Kidney glomerular epithelial cell (primary cell): ENCODE measurements at regions not wholly inside any gene's neighbourhood (a gene's known extent, or its start where the extent isn't known, plus 50 kb on each side); places are given as distances from the start of the nearest gene placed in this dataset.

Experiments
- DNase-seq: peaks from one replicate; lab custom pipeline; 2025; lab: John Stamatoyannopoulos, UW

- DNase-seq = no peak
These were observed 119.9 kb upstream of the MAFB start for GRCh38 chr20:40808936-40809335.

GRCh38 chr20:40809361-40809760 lies 120.3 kb upstream of the MAFB start:
- no peak for DNase-seq

GRCh38 chr20:40810332-40811000 lies 121.4 kb upstream of the MAFB start:
- DNase-seq = no peak

DNA sequence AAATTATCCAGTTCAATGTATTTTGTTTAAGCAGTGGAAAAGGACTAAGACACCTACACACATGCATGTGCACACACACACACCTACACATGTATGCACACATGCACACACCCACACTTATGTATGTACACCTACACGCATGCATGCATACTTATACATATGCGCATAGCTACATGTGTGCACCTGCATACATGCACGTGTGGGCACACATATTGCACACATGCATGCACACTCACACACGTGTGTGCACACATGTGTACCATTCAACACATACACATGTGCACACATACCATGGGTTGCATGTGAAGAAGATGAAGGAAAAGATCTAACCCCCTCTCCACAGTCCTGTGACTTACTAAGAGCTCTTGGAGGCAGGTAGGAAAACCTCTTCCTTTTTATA lies 122.0 kb upstream of the MAFB start:
- no peak for DNase-seq

- DNase-seq = no peak
These were observed 122.8 kb upstream of the MAFB start for GRCh38 chr20:40811660-40812414.

GRCh38 chr20:40812415-40812925 lies 123.4 kb upstream of the MAFB start:
- DNase-seq = no peak

DNA sequence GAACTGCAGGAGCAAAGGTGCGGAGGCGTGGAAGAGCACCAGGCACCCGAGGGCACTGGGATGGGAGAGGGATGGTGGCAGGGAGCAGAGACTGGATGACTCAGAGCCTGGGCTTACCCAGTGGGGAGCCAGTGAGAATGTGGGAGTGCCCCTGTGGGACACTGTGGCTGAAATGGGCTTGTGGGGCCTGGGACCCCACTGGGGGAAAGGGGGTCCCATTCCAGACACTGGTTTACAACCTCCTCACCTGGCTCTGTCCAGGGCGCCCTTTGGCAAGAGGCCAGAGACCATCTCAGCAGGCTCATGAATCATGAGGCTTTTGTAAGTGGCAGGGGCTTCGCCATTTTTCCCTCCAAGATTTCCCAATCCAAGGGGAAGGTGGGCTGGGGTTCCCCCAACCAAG lies 124.0 kb upstream of the MAFB start:
- DNase-seq = no peak

- no peak for DNase-seq
These were observed 124.9 kb upstream of the MAFB start for GRCh38 chr20:40813708-40814630.

GRCh38 chr20:40814631-40814960 lies 125.6 kb upstream of the MAFB start:
- DNase-seq = no peak

DNA sequence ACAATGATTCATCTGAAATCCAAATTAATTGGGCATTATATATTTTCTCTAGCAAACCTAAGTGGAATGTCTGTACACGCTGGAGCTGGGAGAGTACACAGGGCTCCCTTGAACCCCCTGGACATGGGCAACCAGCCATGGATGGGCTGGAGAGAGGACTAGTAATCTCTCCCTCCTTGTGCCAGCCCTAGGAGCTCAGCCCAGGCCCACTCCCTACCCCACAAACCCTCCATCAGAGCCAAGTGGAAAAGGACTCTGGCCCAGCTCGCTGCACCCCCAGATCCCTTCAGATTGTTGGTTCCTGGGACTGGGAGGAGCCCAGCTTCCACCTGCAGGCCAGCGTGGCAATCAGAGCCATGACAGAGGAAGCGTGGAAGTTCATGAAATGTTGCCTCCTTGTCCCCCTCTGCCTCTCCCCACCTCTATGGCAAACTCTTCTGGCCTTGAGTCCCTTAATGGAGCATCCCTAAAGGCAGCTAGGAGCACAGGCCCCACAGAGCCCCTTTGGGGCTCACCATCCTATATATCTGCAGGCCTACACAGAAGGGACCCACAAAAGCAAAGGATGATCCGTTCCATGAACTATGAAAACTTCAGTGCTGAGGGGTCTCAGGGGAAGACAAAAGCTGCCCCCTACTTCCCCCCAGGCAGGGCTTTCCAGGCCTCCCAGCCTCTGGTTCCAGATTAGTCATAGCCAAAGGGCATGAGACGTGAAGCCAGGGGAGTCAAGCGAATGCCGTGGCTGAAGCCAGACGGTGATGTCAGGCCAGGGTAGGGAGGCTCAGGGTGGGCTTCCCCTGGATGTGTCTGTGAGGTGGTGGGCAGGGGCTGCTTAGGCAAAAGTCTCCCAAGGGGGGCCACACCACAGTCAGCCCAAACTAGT lies 126.4 kb upstream of the MAFB start:
- no peak for DNase-seq

GRCh38 chr20:40816039-40816352 lies 127.0 kb upstream of the MAFB start:
- DNase-seq = no peak

- DNase-seq = no peak
These were observed 132.4 kb upstream of the MAFB start for GRCh38 chr20:40821429-40821828.

GRCh38 chr20:40826699-40827098 lies 137.7 kb upstream of the MAFB start:
- DNase-seq = no peak

DNA sequence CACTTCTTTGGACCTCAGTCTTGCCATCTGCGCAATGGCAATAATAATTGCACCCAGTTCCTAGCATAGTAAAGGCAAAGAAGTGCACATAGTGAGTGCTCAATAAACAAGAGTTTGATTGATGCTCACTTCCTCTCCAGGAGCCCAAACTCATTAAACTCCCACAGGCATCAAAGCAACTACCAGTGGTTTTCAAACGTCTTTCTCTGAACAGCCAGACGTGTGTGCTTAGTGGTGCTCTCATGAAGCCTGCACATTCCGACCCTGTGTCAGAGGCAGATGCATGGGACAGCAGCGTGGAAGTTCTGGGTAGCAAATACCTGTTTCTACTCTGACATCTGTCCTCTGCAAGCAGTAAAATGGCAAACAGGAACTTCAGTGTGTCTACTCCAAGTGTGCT lies 146.3 kb upstream of the MAFB start:
- no peak for DNase-seq

DNA sequence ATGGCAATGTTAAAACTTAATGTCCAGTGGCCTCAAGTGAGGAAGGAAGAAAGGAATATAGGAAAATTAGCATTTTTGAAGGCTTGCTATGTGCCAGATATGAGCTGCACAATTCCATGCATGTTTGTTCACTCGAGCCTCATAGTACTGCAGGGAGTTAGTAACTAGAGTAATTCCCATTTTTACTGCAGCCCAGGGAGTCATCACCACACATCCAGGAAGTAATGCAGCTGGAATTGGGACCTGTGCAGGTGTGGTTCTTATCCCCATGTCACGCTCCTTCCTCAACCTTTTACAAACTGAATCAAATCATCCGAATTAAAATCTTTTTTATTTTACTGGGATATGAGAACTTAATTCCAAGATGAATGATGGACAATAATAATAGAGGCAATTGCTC lies 149.5 kb upstream of the MAFB start:
- DNase-seq = no peak

GRCh38 chr20:40843251-40843650 lies 154.2 kb upstream of the MAFB start:
- DNase-seq = no peak

- DNase-seq = no peak
These were observed 155.3 kb upstream of the MAFB start for GRCh38 chr20:40844332-40844731.

GRCh38 chr20:40848096-40848495 lies 159.1 kb upstream of the MAFB start:
- no peak for DNase-seq

DNA sequence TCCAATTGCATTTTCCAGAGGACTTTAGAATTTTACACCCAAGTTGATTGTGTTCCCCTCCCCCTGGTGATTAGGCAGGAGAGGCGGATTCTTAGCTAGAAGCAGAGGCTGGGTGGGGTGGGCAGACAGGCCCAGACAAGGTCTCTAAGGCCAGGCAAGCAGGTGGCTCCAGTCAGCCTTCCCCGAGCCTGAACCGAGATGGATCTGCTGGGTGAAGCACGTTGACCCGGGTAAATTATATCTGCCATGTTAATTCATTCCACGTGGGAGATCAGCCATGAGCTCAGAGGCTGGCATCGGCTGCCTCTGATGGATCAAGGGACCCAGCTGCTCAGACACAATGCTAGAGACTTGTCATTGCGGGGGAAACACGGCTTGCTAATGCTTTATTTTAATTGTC lies 159.5 kb upstream of the MAFB start:
- no peak for DNase-seq

GRCh38 chr20:40849456-40849855 lies 160.4 kb upstream of the MAFB start:
- DNase-seq = no peak

DNA sequence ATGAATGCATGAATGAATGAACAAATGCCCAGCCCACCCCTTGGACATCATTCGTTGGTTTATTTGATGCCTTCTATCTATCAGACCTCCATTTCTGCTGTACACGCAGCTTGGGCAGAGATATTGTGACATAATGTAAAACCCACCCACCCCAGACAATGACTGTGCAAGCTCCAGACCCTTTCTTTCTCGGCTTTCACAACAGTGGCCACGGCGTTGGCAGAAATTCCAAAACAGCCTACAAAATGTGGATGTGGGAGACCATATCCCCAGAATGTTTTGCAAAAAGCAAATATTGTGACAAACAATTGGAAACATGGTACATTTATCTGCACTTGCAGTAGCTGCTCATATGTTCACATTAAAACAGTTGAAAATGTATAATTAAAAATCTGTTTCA lies 162.0 kb upstream of the MAFB start:
- no peak for DNase-seq

GRCh38 chr20:40855269-40855668 lies 166.2 kb upstream of the MAFB start:
- no peak for DNase-seq
